ENCODE measurements at regions not wholly inside any gene's neighbourhood (a gene's known extent, or its start where the extent isn't known, plus 50 kb on each side); places are given as distances from the start of the nearest gene placed in this dataset.

DNA sequence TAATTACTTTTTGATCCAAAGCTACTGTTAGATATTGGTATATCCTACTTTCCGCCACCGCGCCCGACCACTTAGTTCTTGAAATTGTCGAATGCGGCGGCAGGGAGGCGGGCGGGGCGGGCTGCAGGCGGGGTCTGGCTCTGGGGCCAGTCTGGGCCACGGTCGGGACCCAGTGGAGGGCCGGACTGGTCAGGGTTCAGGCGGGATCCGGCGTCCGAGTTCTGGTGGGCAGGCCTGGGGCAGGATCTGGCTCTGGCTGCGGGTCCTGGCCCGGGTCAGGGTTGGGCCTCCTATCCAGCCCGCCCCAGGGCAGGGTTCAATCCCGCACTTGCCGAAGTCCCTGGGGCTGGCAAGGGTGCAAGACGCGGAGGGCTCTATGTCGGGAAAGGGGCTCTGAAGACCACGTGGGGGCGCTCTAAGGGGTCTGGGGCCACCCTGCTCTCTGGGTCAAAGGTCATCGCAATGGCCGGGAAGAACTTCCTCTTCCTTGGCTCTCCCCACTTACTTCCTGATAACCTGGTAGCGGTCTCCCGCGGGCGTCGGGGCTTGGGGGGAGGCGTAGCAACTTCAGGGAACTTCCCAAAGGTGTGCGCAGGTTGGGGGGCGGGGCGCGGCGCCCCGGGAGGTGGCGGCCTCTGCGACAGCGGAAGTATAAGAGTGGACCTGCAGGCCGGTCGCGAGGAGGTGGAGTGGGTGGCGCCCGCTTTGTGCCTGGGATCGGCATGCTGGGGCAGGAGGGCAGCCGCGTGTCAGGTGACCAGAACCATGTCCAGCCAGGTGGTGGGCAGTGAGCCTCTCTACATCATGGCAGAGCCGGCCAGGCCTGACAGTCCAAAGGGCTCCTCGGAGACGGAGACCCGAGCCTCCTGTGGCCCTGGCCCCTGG, 83.4 kb downstream of the MRPL57 start:
- TF ChIP-seq, protein P1, sequence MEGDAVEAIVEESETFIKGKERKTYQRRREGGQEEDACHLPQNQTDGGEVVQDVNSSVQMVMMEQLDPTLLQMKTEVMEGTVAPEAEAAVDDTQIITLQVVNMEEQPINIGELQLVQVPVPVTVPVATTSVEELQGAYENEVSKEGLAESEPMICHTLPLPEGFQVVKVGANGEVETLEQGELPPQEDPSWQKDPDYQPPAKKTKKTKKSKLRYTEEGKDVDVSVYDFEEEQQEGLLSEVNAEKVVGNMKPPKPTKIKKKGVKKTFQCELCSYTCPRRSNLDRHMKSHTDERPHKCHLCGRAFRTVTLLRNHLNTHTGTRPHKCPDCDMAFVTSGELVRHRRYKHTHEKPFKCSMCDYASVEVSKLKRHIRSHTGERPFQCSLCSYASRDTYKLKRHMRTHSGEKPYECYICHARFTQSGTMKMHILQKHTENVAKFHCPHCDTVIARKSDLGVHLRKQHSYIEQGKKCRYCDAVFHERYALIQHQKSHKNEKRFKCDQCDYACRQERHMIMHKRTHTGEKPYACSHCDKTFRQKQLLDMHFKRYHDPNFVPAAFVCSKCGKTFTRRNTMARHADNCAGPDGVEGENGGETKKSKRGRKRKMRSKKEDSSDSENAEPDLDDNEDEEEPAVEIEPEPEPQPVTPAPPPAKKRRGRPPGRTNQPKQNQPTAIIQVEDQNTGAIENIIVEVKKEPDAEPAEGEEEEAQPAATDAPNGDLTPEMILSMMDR (conservative IDR thresholded peaks at IDR 0.05; ENCODE audit: low read depth, low read length): no peak
- no peak for TF ChIP-seq EZH2 (IDR thresholded peaks at IDR 0.05; ENCODE audit: low read length, unreplicated experiment)

Measured in PC-3 (cell line).